Spinal cord (tissue), 9 donors: ENCODE measurements at regions not wholly inside any gene's neighbourhood (a gene's known extent, or its start where the extent isn't known, plus 50 kb on each side); places are given as distances from the start of the nearest gene placed in this dataset.

Experiments used
- DNase-seq, 6 donors: peaks; one replicate each; pipeline versions ENCODE4 v3.0.0 to v3.0.0-alpha.2; 2013 to 2015; ENCODE audit warnings: low spot score in 6 of 6, low read depth in 4 of 6
- H3K27ac ChIP-seq: one replicate; pipeline ENCODE4 v1.5.1; 2013; ENCODE audit warnings: low read depth, low read length, control low read depth
- H3K27me3 ChIP-seq: one replicate; pipeline ENCODE4 v1.6.1; 2013; ENCODE audit warnings: low read length; ENCODE audit not compliant: control insufficient read depth, insufficient read depth
- H3K36me3 ChIP-seq: one replicate; pipeline ENCODE4 v1.6.1; 2013; ENCODE audit warnings: low read length; ENCODE audit not compliant: control insufficient read depth, insufficient read depth
- H3K4me1 ChIP-seq: one replicate; pipeline ENCODE4 v1.6.1; 2013; ENCODE audit warnings: low read length; ENCODE audit not compliant: control insufficient read depth, insufficient read depth
- H3K4me3 ChIP-seq: one replicate; pipeline ENCODE4 v1.5.1; 2013; ENCODE audit warnings: low read depth, low read length, control low read depth
- H3K9me3 ChIP-seq: one replicate; pipeline ENCODE4 v1.6.1; 2013; ENCODE audit warnings: low read length; ENCODE audit not compliant: control insufficient read depth, insufficient read depth
- WGBS: methylation state at CpG from one replicate; pipeline ENCODE4 v1.1.5; 2013; ENCODE audit warnings: missing lambda C conversion rate; ENCODE audit not compliant: insufficient coverage; 5-methylcytosine and 5-hydroxymethylcytosine counted together
- donor health status: healthy.

- Histone ChIP-seq H3K9me3 (no peaks in the 10 kb centered on the region), H3K4me3 (no peak overlapping the region), H3K27ac (no peak overlapping the region), H3K27me3 (no peaks in the 10 kb centered on the region), H3K36me3 (no peaks in the 10 kb centered on the region), H3K4me1 (peaks cover 5% of the 10 kb centered on the region)
- DNase-seq = no peak
- WGBS = 82% methylated on average over 1 of the region's 1 CpG
These were observed 817.8 kb upstream of the LUZP2 start for GRCh38 chr11:23679041-23679440.

GRCh38 chr11:23679981-23680380 lies 816.9 kb upstream of the LUZP2 start:
- WGBS = 96% methylated on average over 10 of the region's 10 CpGs
- Histone ChIP-seq H3K36me3 (no peaks in the 10 kb centered on the region), H3K9me3 (no peaks in the 10 kb centered on the region), H3K4me3 (no peak overlapping the region), H3K27ac (no peak overlapping the region), H3K27me3 (no peaks in the 10 kb centered on the region), H3K4me1 (peaks cover 5% of the 10 kb centered on the region)
- DNase-seq = no peak

- no peak overlapping the region for H3K4me3 ChIP-seq
- H3K27ac ChIP-seq = no peak overlapping the region
- no peak for DNase-seq
- 92% methylated on average over 16 of the region's 20 CpGs for WGBS
- peaks cover 5% of the 10 kb centered on the region for H3K4me1 ChIP-seq
- no peaks in the 10 kb centered on the region for H3K9me3 ChIP-seq
- H3K36me3 ChIP-seq = no peaks in the 10 kb centered on the region
- no peaks in the 10 kb centered on the region for H3K27me3 ChIP-seq
These were observed 816.2 kb upstream of the LUZP2 start for GRCh38 chr11:23680488-23681230.

GRCh38 chr11:23684701-23685100 lies 812.2 kb upstream of the LUZP2 start:
- no CpG with 5 or more reads among the region's 2 CpGs for WGBS
- Histone ChIP-seq H3K4me1 (peaks cover 5% of the 10 kb centered on the region), H3K27me3 (no peaks in the 10 kb centered on the region), H3K4me3 (no peak overlapping the region), H3K36me3 (no peaks in the 10 kb centered on the region), H3K9me3 (no peaks in the 10 kb centered on the region), H3K27ac (no peak overlapping the region)
- DNase-seq = no peak

GRCh38 chr11:23687991-23688390 lies 808.9 kb upstream of the LUZP2 start:
- H3K4me3 ChIP-seq = no peak overlapping the region
- H3K9me3 ChIP-seq = no peaks in the 10 kb centered on the region
- no peaks in the 10 kb centered on the region for H3K4me1 ChIP-seq
- no peak overlapping the region for H3K27ac ChIP-seq
- H3K36me3 ChIP-seq = no peaks in the 10 kb centered on the region
- DNase-seq = no peak
- WGBS = 80% methylated on average over 2 of the region's 3 CpGs
- H3K27me3 ChIP-seq = no peaks in the 10 kb centered on the region

GRCh38 chr11:23688411-23688810 lies 808.4 kb upstream of the LUZP2 start:
- Histone ChIP-seq H3K4me3 (no peak overlapping the region), H3K4me1 (no peaks in the 10 kb centered on the region), H3K9me3 (no peaks in the 10 kb centered on the region), H3K27ac (no peak overlapping the region), H3K27me3 (no peaks in the 10 kb centered on the region), H3K36me3 (no peaks in the 10 kb centered on the region)
- WGBS = no CpG with 5 or more reads among the region's 4 CpGs
- no peak for DNase-seq

GRCh38 chr11:23688835-23689234 lies 808.0 kb upstream of the LUZP2 start:
- no peaks in the 10 kb centered on the region for H3K9me3 ChIP-seq
- DNase-seq = no peak
- H3K27me3 ChIP-seq = no peaks in the 10 kb centered on the region
- no peaks in the 10 kb centered on the region for H3K4me1 ChIP-seq
- no peak overlapping the region for H3K27ac ChIP-seq
- H3K4me3 ChIP-seq = no peak overlapping the region
- WGBS = no CpG with 5 or more reads among the region's 4 CpGs
- H3K36me3 ChIP-seq = no peaks in the 10 kb centered on the region

GRCh38 chr11:23696688-23697415 lies 800.0 kb upstream of the LUZP2 start:
- DNase-seq = peak in 2 of 6 donors; percentile 33 to 72
- 76% methylated on average over 2 of the region's 5 CpGs for WGBS

GRCh38 chr11:23704183-23704582 lies 792.7 kb upstream of the LUZP2 start:
- H3K9me3 ChIP-seq = no peaks in the 10 kb centered on the region
- no peaks in the 10 kb centered on the region for H3K36me3 ChIP-seq
- H3K27ac ChIP-seq = no peak overlapping the region
- no peaks in the 10 kb centered on the region for H3K27me3 ChIP-seq
- no CpG with 5 or more reads among the region's 1 CpG for WGBS
- no peak overlapping the region for H3K4me3 ChIP-seq
- no peak for DNase-seq
- no peaks in the 10 kb centered on the region for H3K4me1 ChIP-seq

More at GRCh38 chr11:23696688-23697415, 800.0 kb upstream of the LUZP2 start:
- Histone ChIP-seq H3K27me3 (no peaks in the 10 kb centered on the region), H3K27ac (no peak overlapping the region), H3K4me1 (no peaks in the 10 kb centered on the region), H3K4me3 (no peak overlapping the region), H3K9me3 (no peaks in the 10 kb centered on the region), H3K36me3 (no peaks in the 10 kb centered on the region)

- H3K4me1 ChIP-seq = no peaks in the 10 kb centered on the region
- no CpG with 5 or more reads among the region's 1 CpG for WGBS
- H3K27ac ChIP-seq = no peak overlapping the region
- no peaks in the 10 kb centered on the region for H3K9me3 ChIP-seq
- H3K27me3 ChIP-seq = no peaks in the 10 kb centered on the region
- H3K4me3 ChIP-seq = no peak overlapping the region
- no peaks in the 10 kb centered on the region for H3K36me3 ChIP-seq
- DNase-seq = no peak
These were observed 784.9 kb upstream of the LUZP2 start for GRCh38 chr11:23711981-23712380.
